ENCODE measurements at regions not wholly inside any gene's neighbourhood (a gene's known extent, or its start where the extent isn't known, plus 50 kb on each side); places are given as distances from the start of the nearest gene placed in this dataset.

DNA sequence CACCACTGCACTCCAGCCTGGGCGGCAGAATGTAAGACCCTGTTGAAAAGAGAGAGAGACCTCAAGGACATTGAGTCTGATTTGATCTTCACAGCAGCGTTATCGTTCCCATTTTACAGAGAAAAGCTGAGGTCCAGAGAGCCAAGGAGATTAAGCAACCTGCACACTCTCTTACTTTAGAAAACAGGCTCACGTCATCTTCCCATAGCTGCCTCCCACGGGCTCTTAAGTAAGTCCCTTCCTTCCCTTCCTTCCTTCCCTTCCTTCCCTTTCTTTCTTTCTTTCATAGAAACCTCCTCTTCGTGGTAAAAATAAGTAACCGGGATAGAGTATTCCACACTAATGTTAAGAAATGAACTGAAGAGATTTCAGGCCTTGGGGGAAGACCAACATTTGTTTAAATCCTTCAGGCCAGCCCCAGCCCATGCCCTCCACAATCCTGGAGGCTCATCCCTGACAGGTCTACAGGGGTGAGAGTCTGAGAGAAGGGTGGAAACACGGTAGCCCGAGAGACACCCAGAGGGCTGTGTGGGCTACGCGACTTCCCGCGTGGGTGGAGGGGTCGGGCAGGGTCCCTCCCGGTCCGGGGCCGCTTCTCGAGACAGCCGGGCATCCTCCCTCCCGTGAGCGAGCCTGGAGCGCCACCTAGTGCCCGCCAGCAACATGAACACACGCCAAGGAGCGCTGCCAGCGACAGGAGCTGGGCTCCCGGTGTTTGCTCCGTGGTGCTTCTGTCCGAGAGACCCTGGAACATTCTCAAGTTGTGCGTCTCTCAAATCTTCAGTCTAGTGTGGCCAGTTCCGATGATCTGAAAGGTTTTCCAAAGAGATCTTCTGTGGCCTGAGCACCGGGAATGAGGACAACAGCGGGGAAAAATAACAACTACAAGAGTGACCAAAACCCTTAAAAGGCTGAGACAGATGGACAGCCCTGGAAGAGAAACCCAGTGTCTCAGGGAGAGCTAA is 160.3 kb downstream of the INO80D start:
- TF ChIP-seq POLR2A (IDR thresholded peaks at IDR 0.05), result no peak
- TF ChIP-seq, protein P1, sequence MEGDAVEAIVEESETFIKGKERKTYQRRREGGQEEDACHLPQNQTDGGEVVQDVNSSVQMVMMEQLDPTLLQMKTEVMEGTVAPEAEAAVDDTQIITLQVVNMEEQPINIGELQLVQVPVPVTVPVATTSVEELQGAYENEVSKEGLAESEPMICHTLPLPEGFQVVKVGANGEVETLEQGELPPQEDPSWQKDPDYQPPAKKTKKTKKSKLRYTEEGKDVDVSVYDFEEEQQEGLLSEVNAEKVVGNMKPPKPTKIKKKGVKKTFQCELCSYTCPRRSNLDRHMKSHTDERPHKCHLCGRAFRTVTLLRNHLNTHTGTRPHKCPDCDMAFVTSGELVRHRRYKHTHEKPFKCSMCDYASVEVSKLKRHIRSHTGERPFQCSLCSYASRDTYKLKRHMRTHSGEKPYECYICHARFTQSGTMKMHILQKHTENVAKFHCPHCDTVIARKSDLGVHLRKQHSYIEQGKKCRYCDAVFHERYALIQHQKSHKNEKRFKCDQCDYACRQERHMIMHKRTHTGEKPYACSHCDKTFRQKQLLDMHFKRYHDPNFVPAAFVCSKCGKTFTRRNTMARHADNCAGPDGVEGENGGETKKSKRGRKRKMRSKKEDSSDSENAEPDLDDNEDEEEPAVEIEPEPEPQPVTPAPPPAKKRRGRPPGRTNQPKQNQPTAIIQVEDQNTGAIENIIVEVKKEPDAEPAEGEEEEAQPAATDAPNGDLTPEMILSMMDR (IDR thresholded peaks at IDR 0.05), result peak; percentile 83 to 98 (median 92)
